Lower lobe of right lung (tissue), 2 donors: ENCODE measurements at regions not wholly inside any gene's neighbourhood (a gene's known extent, or its start where the extent isn't known, plus 50 kb on each side); places are given as distances from the start of the nearest gene placed in this dataset.

Experiments used
- ATAC-seq, 2 donors: fragments of 200-7000 bp; cut with Tn5 transposase; one replicate each; pipeline ENCODE4 v1.9.1; 2020 to 2022; ENCODE audit warnings: mild to moderate bottlenecking in 2 of 2, moderate library complexity in 2 of 2
- DNase-seq: peaks from one replicate; pipeline ENCODE4 v3.0.0-alpha.2; 2020
- H3K27ac ChIP-seq: fragments of 200-600 bp; one replicate; pipeline ENCODE4 v1.8.0; 2022
- H3K27me3 ChIP-seq: fragments of 200-600 bp; one replicate; pipeline ENCODE4 v1.8.0; 2022; ENCODE audit warnings: low read depth
- H3K36me3 ChIP-seq: fragments of 200-600 bp; one replicate; pipeline ENCODE4 v1.8.0; 2022; ENCODE audit warnings: mild to moderate bottlenecking
- H3K4me1 ChIP-seq: fragments of 200-600 bp; one replicate; pipeline ENCODE4 v1.8.0; 2022
- H3K4me3 ChIP-seq: fragments of 200-600 bp; one replicate; pipeline ENCODE4 v1.8.0; 2022; ENCODE audit warnings: mild to moderate bottlenecking
- H3K9me3 ChIP-seq: fragments of 200-600 bp; one replicate; pipeline ENCODE4 v1.8.0; 2022
- CTCF ChIP-seq: fragments of 200-600 bp; IDR thresholded peaks from one replicate; pipeline ENCODE4 v1.8.0; 2022; ENCODE audit warnings: antibody characterized with exemption, mild to moderate bottlenecking
- intact Hi-C: fragments of 100-400 bp; cut with DNase I; formaldehyde crosslinking; loops from one replicate; pipeline ENCODE4 v1.11.0; 2022
- donor health status: DM: no; HTN: yes; CAD: no; lungs with severe emphysema.

GRCh38 chr10:90175161-90175681 lies 473.8 kb downstream of the KIF20B start:
- DNase-seq (no peak), ATAC-seq (no peak)
- Histone ChIP-seq H3K27ac (no peak overlapping the region), H3K4me3 (no peak overlapping the region), H3K27me3 (no peaks in the 10 kb centered on the region), H3K4me1 (no peaks in the 10 kb centered on the region), H3K9me3 (no peaks in the 10 kb centered on the region), H3K36me3 (no peaks in the 10 kb centered on the region)
- intact Hi-C loops: no loop called here
- no peak for TF ChIP-seq CTCF

- TF ChIP-seq CTCF: no peak
- no peaks in the 10 kb centered on the region for H3K4me1 ChIP-seq
- DNase-seq: no peak
- H3K36me3 ChIP-seq: no peaks in the 10 kb centered on the region
- peak; percentile 17 to 19 for ATAC-seq
- H3K27ac ChIP-seq: no peak overlapping the region
- H3K27me3 ChIP-seq: no peaks in the 10 kb centered on the region
- intact Hi-C loops: no loop called here
- H3K4me3 ChIP-seq: no peak overlapping the region
- H3K9me3 ChIP-seq: no peaks in the 10 kb centered on the region
These were observed 478.5 kb downstream of the KIF20B start for GRCh38 chr10:90179696-90180407.

GRCh38 chr10:90180886-90181691 lies 479.7 kb downstream of the KIF20B start:
- ATAC-seq (no peak), DNase-seq (no peak)
- Histone ChIP-seq H3K36me3 (no peaks in the 10 kb centered on the region), H3K4me1 (no peaks in the 10 kb centered on the region), H3K4me3 (no peak overlapping the region), H3K27ac (no peak overlapping the region), H3K27me3 (no peaks in the 10 kb centered on the region), H3K9me3 (no peaks in the 10 kb centered on the region)
- no peak for TF ChIP-seq CTCF
- intact Hi-C loops: no loop called here

- intact Hi-C loops: no loop called here
These were observed 491.4 kb downstream of the KIF20B start for GRCh38 chr10:90192825-90193224.

More at GRCh38 chr10:90192825-90193224, 491.4 kb downstream of the KIF20B start:
- no peak for TF ChIP-seq CTCF
- no peaks in the 10 kb centered on the region for H3K9me3 ChIP-seq
- DNase-seq (no peak), ATAC-seq (no peak)
- H3K4me1 ChIP-seq: no peaks in the 10 kb centered on the region
- H3K4me3 ChIP-seq: no peak overlapping the region
- no peaks in the 10 kb centered on the region for H3K27me3 ChIP-seq
- H3K36me3 ChIP-seq: no peaks in the 10 kb centered on the region
- no peak overlapping the region for H3K27ac ChIP-seq
